GM12873 (cell line): ENCODE measurements at regions not wholly inside any gene's neighbourhood (a gene's known extent, or its start where the extent isn't known, plus 50 kb on each side); places are given as distances from the start of the nearest gene placed in this dataset.

ENCODE experiments used
- CTCF ChIP-seq: IDR thresholded peaks from 2 replicates; pipeline ENCODE4 v1.5.1; 2012; ENCODE audit warnings: low read depth, mild to moderate bottlenecking, moderate library complexity, low read length, control low read depth; ENCODE audit not compliant: insufficient read depth; ENCODE audit errors: missing control alignments

- no peak for TF ChIP-seq CTCF
Measured at GRCh38 chr20:23135449-23136420, 49.6 kb upstream of the CD93 start.
